ENCODE measurements at regions not wholly inside any gene's neighbourhood (a gene's known extent, or its start where the extent isn't known, plus 50 kb on each side); places are given as distances from the start of the nearest gene placed in this dataset.

DNA sequence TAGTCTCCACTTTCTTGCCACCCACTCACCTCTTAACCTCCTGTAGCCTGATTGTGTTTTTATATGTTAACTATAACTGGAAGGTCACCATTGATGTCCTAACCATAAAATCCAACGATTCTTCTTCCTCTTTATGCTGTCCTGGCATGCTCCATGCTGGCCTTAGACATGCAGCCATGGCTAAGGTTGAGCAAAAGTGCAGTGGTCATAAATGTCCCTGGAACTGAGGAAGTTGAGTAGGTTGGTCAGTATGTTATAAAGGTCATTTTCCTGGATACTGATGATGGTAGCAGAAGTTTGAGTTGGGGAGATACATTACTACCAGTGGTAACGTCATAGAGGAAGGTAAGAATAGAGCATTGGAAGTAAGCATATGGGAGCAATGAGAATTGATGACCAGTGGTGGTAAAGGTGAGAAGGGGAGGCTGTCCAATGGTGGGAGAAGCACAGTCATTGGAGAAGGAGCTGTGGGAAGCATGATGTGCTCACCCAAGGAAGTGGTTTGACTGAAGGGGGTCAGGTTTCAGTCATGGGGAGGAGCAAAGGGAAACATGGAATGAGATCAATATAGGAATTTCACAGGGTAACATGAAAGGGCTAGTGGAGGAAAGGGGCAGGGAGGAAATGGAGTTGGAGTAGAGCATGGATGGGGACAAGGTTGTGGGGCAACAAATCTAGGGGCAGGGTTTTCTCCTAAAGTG, 240.8 kb downstream of the DACT1 start:
- DNase-seq (ENCODE audit: insufficient read length): no peak
- no peak for FAIRE-seq
- TF ChIP-seq POLR2A (IDR thresholded peaks at IDR 0.05; ENCODE audit: low read depth, low read length): no peak
- TF ChIP-seq POLR2AphosphoS5 (IDR thresholded peaks at IDR 0.05; ENCODE audit: low read depth, low read length): no peak
- no peak for TF ChIP-seq TAF1 (IDR thresholded peaks at IDR 0.05; ENCODE audit: borderline replicate concordance, low read depth, low read length)

DNA sequence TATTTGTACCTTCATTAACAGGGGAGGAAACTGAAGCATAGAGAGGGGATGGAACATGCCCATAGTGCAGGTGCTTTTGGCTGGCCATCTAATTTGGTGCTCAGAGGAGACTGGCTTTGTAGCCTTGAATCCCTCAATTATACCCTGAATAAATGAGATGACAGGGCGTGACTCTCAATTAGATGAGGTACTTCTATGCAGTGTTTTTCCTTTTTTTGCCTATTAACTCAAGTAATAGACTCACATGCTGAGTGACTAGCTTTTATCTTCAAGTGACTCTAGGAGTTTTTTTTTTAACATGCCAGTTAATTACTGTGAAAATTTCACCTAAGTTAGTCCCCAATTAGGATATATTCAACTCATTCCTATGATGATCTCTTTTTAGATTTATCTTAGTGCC, 243.7 kb downstream of the DACT1 start:
- FAIRE-seq (no peak), DNase-seq (ENCODE audit: insufficient read length) (no peak)
- TF ChIP-seq POLR2A (IDR thresholded peaks at IDR 0.05; ENCODE audit: low read depth, low read length) (no peak), POLR2AphosphoS5 (IDR thresholded peaks at IDR 0.05; ENCODE audit: low read depth, low read length) (no peak), TAF1 (IDR thresholded peaks at IDR 0.05; ENCODE audit: borderline replicate concordance, low read depth, low read length) (no peak)

DNA sequence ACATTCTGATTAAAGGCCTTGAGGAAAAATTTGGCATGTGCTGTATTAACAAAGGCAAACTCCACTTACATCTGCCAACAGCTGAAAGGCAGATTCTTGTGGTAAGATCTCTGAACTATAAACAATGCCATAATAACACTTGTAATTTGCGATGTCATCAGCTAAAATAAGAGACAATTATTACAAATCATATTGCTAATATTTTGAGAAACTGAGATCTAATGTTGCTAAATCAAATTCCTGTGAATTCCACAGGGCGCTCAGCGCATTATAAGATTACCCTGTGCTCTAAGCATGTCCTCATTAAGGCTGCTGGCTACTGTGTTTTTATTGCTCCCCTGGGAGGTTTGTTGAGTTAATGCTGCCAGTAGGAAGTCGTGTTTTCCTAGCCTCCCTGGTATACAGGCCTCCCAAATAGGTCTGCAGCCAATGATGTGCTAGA, 244.8 kb downstream of the DACT1 start:
- DNase-seq (ENCODE audit: insufficient read length) (no peak), FAIRE-seq (no peak)
- no peak for TF ChIP-seq POLR2A (IDR thresholded peaks at IDR 0.05; ENCODE audit: low read depth, low read length)
- no peak for TF ChIP-seq TAF1 (IDR thresholded peaks at IDR 0.05; ENCODE audit: borderline replicate concordance, low read depth, low read length)
- TF ChIP-seq POLR2AphosphoS5 (IDR thresholded peaks at IDR 0.05; ENCODE audit: low read depth, low read length): no peak

DNA sequence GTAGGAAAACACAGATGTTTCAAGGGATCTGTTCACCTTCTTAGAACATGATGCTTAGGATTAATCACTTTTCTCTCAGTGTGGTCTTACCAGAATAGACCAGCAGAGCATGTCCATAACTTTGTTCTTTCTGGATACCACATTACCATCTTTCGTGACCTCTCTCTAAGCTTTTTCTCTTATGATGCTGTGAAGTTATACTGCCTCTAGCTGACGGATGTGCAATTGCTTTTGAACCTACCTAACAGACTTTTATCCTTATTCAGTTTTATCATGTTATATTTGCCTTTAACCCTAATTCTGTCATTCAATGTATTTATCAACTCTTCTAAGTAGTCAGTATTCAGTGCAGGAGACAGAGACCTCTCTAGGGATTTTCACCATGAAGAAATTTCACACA, 246.7 kb downstream of the DACT1 start:
- no peak for FAIRE-seq
- TF ChIP-seq POLR2A (IDR thresholded peaks at IDR 0.05; ENCODE audit: low read depth, low read length) (no peak), TAF1 (IDR thresholded peaks at IDR 0.05; ENCODE audit: borderline replicate concordance, low read depth, low read length) (no peak), POLR2AphosphoS5 (IDR thresholded peaks at IDR 0.05; ENCODE audit: low read depth, low read length) (no peak)
- no peak for DNase-seq (ENCODE audit: insufficient read length)

DNA sequence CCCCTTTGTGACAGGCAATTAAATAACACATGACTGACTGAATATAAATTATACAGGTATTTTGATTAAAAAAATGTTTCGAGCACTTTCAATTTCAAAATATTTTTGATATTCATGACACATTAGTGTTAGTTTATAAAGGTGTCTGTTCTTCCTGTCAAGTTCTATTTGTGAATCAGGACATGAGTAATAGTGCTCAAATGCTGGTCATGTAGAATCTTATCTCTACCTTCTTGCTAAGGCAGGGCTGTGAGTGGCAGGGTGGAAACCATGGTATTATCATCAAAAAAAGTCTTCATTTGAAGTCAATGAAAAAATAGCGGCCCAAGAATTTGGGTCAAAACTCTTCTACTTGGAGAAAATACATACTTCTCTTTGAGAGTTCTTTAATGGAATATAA, 250.2 kb downstream of the DACT1 start:
- FAIRE-seq (no peak), DNase-seq (ENCODE audit: insufficient read length) (no peak)
- TF ChIP-seq POLR2A (IDR thresholded peaks at IDR 0.05; ENCODE audit: low read depth, low read length): no peak
- TF ChIP-seq TAF1 (IDR thresholded peaks at IDR 0.05; ENCODE audit: borderline replicate concordance, low read depth, low read length): no peak
- TF ChIP-seq POLR2AphosphoS5 (IDR thresholded peaks at IDR 0.05; ENCODE audit: low read depth, low read length): no peak

DNA sequence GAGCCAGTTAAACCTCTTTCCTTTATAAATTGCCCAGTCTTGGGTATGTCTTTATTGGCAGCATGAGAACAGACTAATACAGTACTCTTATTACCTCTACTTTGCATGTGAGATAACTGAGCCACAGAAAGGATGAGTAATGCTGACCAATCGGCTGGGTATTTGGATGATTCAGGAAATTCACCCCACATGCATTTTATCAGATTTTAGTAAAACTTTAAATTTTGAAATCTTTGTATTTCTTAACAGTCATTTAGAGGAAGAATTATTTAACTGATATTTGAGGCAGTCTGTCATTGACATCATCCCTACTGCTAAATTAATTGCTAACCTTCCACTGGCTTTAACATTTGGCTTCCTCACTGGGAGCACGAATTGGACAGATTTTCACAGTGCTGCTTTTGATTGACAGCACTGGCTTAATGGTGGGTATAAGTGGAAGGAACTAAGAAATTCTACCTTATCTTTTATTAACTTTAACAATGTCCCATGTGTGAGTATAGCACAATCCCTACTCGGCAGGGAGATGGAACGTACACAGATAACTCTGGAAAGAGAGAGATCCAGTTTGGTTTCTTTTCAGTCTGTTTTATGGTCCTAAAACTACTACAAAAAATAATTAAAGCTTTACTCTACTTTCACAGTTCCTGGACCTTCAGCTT, 261.0 kb downstream of the DACT1 start:
- FAIRE-seq: no peak
- no peak for TF ChIP-seq POLR2AphosphoS5 (IDR thresholded peaks at IDR 0.05; ENCODE audit: low read depth, low read length)
- TF ChIP-seq TAF1 (IDR thresholded peaks at IDR 0.05; ENCODE audit: borderline replicate concordance, low read depth, low read length): no peak
- TF ChIP-seq POLR2A (IDR thresholded peaks at IDR 0.05; ENCODE audit: low read depth, low read length): no peak
- DNase-seq (ENCODE audit: insufficient read length): no peak

DNA sequence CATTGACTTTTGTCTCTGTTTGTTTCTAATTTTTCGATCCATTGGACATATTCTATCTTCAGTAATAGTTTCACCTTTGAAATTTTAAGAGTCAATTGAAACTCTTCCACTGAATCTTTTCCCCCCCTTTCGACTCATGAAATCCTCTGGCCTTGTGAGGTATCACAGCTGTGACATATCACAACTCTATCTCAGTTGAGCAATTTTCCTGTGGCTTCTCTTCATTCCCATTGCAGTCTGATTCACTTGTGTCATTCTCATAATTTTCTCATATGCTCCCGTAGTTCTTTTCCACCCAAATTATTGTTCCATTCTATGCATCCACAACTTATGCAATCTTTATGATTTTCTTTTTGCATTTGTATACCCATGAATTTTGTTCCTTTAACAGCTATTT, 261.6 kb downstream of the DACT1 start:
- no peak for TF ChIP-seq POLR2AphosphoS5 (IDR thresholded peaks at IDR 0.05; ENCODE audit: low read depth, low read length)
- no peak for TF ChIP-seq POLR2A (IDR thresholded peaks at IDR 0.05; ENCODE audit: low read depth, low read length)
- no peak for TF ChIP-seq TAF1 (IDR thresholded peaks at IDR 0.05; ENCODE audit: borderline replicate concordance, low read depth, low read length)
- DNase-seq (ENCODE audit: insufficient read length): no peak
- FAIRE-seq: no peak

DNA sequence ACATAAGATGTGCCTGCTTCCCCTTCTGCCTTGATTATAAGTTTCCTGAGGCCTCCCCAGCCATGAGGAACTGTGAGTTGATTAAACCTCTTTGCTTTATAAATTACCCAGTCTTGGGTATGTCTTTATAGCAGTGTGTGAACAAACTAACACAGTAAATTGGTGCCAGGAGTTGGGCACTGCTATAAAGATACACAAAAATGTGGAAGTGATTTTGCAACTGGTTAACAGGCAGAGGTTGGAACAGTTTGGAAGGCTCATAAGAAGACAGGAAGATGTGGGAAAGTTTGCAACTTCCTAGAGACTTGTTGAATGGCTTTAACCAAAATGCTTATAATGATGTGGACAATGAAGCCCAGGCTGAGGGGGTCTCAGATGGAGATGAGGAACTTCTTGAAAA, 264.1 kb downstream of the DACT1 start:
- no peak for TF ChIP-seq POLR2A (IDR thresholded peaks at IDR 0.05; ENCODE audit: low read depth, low read length)
- TF ChIP-seq POLR2AphosphoS5 (IDR thresholded peaks at IDR 0.05; ENCODE audit: low read depth, low read length): no peak
- TF ChIP-seq TAF1 (IDR thresholded peaks at IDR 0.05; ENCODE audit: borderline replicate concordance, low read depth, low read length): no peak
- DNase-seq (ENCODE audit: insufficient read length) (no peak), FAIRE-seq (no peak)

DNA sequence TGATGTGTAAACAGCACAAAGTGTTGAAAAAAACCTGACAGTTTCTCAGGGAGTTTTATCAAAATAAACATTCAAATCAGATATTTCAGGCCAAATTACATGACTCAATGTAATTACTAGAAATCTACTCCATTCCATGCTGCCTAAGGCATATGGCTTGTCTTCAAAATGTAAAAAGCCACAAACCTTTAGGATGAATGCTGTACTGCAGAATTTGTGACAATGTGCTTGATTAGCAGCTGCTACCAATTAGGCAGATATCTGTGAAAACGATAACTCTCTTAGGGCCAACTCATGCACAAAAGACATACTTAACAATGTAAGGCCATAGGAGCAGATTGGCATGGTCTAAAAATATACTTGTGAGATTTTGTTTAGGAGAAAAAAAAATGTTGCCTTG, 267.0 kb downstream of the DACT1 start:
- FAIRE-seq (no peak), DNase-seq (ENCODE audit: insufficient read length) (no peak)
- no peak for TF ChIP-seq TAF1 (IDR thresholded peaks at IDR 0.05; ENCODE audit: borderline replicate concordance, low read depth, low read length)
- TF ChIP-seq POLR2A (IDR thresholded peaks at IDR 0.05; ENCODE audit: low read depth, low read length): no peak
- TF ChIP-seq POLR2AphosphoS5 (IDR thresholded peaks at IDR 0.05; ENCODE audit: low read depth, low read length): no peak

DNA sequence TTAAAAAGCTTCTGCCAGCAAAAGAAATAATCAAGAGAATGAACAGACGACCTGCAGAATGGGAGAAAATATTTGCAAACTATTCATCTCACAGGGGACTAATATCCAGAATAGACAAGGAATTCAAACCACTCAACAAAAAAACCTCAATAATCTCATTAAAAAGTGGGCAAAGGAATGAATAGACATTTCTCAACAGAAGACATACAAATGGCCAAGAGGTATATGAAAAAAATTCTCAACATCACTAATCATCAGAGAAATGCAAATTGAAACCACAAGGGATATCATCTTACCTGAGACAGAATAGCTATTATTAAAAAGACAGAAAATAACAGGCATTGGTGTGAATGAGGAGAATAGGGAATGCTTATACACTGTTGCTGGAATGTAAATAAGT, 270.0 kb downstream of the DACT1 start:
- TF ChIP-seq TAF1 (IDR thresholded peaks at IDR 0.05; ENCODE audit: borderline replicate concordance, low read depth, low read length) (no peak), POLR2A (IDR thresholded peaks at IDR 0.05; ENCODE audit: low read depth, low read length) (no peak), POLR2AphosphoS5 (IDR thresholded peaks at IDR 0.05; ENCODE audit: low read depth, low read length) (no peak)
- FAIRE-seq: no peak
- no peak for DNase-seq (ENCODE audit: insufficient read length)

DNA sequence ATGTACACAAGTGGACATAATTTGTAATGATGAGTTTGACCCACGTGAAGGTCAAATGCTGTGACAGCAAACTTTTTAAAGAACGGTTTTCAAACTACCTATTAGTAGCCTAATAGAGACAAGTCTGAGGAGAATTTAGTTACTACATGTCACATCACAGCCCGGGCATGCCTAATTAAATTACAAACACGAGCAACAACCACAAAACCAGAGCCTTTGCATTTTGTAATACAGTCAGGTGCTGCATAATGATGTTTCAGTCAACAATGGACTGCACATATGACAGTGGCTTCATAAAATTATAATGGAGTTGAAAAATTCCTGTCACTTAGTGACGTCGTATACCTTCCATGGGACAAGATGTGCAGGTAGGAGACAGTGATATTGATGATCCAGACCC, 274.5 kb downstream of the DACT1 start:
- no peak for DNase-seq (ENCODE audit: insufficient read length)
- no peak for FAIRE-seq
- TF ChIP-seq POLR2A (IDR thresholded peaks at IDR 0.05; ENCODE audit: low read depth, low read length) (no peak), POLR2AphosphoS5 (IDR thresholded peaks at IDR 0.05; ENCODE audit: low read depth, low read length) (no peak), TAF1 (IDR thresholded peaks at IDR 0.05; ENCODE audit: borderline replicate concordance, low read depth, low read length) (no peak)

DNA sequence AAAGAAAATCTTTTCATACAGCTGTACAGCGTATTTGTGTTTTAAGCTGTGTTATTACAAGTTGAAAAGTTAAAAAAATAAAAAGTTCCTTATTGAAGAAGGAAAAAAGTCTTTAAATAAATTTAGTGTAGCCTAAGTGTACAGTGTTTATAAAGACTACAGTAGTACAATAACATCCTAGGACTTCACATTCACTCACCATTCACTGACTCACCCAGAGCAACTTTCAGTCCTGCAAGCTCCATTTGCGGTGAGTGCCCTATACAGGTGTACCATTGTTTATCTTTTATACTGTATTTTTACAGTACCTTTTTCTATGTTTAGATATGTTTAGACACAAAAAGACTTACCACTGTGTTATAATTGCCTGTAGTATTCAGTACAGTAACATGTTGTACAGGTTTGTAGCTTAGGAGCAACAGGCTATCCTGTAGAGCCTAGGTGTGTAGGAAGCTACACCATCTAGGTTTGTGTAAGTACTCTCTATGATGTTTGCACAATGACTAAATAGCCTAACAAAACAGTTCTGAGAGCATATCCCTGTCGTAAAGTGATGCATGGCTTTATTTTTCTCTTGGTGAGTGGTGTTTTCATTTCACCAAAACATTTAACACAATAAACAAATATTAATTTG, 275.2 kb downstream of the DACT1 start:
- no peak for FAIRE-seq
- no peak for DNase-seq (ENCODE audit: insufficient read length)

More for the DNA sequence above, 275.2 kb downstream of the DACT1 start:
- TF ChIP-seq POLR2AphosphoS5 (IDR thresholded peaks at IDR 0.05; ENCODE audit: low read depth, low read length) (no peak), TAF1 (IDR thresholded peaks at IDR 0.05; ENCODE audit: borderline replicate concordance, low read depth, low read length) (no peak), POLR2A (IDR thresholded peaks at IDR 0.05; ENCODE audit: low read depth, low read length) (no peak)
